ENCODE measurements at regions not wholly inside any gene's neighbourhood (a gene's known extent, or its start where the extent isn't known, plus 50 kb on each side); places are given as distances from the start of the nearest gene placed in this dataset.

GRCh38 chr5:3933966-3934365 is 338.3 kb downstream of the IRX1 start:
- FAIRE-seq: no peak
- no peak for DNase-seq (ENCODE audit: insufficient read length, low spot score)

GRCh38 chr5:3943859-3944258 is 348.2 kb downstream of the IRX1 start:
- FAIRE-seq (no peak), DNase-seq (ENCODE audit: insufficient read length, low spot score) (no peak)

DNA sequence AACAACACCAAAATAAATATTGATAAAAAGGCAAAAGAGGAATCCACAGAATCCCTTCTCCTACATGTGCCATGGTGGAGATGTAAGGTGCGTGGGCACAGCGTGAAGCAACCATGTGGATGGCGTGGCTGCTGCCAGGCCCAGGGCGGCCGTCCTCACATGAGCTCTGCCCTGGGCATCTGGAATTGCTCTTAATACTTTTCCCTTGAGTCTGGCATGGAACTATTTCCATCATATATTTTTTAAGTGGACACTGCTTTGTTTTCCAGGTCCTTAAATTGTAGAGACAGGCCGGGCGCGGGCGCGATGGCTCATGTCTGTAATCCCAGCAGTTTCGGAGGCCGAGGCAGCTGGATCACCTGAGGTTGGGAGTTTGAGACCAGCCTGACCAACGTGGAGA is 349.3 kb downstream of the IRX1 start:
- DNase-seq (ENCODE audit: insufficient read length, low spot score): no peak
- no peak for FAIRE-seq

DNA sequence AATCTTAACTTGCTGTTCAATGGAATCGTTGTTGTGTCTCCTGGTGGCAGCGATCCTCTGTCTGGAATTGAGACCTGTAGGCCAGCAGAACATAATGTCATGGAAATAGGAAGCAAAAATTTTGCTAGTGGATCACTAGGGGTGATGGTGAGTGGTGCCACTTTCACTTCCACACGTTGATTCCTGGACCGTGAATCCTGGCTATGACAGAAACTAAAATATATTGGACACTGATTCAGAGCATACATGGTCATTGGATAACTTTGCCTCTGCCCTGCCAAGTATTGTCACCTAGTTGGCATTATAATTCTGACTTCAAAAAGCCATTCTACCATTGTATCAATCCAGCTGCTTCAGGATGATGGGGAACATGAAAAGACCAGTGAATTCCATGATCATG is 353.2 kb downstream of the IRX1 start:
- no peak for DNase-seq (ENCODE audit: insufficient read length, low spot score)
- no peak for FAIRE-seq

GRCh38 chr5:3954199-3954598 is 358.6 kb downstream of the IRX1 start:
- no peak for FAIRE-seq

GRCh38 chr5:3954633-3955032 is 359.0 kb downstream of the IRX1 start:
- DNase-seq (ENCODE audit: insufficient read length, low spot score) (no peak), FAIRE-seq (no peak)

More at GRCh38 chr5:3954199-3954598, 358.6 kb downstream of the IRX1 start:
- no peak for DNase-seq (ENCODE audit: insufficient read length, low spot score)

DNA sequence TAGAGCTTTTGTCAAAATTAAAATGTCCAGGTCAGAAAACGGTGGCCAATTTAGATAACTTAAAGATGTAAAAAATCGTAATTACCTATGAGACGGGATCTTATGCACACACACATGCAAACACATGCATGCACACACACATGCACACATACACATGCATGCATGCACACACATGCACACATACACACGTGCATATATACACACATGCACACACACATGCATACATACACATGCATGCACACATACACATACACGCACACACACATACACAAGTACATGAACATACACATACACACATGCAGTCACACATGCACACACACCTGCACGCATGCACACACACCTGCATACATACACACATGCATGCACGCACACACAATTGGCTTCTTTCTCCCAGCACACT is 362.0 kb downstream of the IRX1 start:
- DNase-seq (ENCODE audit: insufficient read length, low spot score) (no peak), FAIRE-seq (peak; percentile 96)

- no peak for FAIRE-seq
- no peak for DNase-seq (ENCODE audit: insufficient read length, low spot score)
These were observed 362.8 kb downstream of the IRX1 start for GRCh38 chr5:3958389-3958788.

DNA sequence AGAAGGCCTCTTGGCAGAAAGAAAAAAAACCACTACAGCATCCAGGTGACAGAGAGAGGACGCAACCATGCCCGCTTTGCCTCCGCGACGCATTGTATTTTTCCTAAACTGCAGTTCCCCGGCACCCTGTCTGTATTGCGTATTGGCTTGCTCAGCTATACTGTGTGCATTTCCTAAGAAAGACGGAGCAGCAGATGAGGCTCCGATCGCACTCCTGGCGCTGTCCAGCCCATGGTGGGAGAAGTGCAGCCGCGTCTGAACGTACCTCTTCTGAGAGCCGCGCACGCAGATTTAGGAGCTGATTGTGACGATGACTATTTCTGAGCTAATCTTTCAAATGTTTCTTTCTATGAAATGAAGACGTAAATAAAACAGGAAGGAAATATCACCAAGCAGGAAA is 366.5 kb downstream of the IRX1 start:
- DNase-seq (ENCODE audit: insufficient read length, low spot score) (no peak), FAIRE-seq (no peak)

DNA sequence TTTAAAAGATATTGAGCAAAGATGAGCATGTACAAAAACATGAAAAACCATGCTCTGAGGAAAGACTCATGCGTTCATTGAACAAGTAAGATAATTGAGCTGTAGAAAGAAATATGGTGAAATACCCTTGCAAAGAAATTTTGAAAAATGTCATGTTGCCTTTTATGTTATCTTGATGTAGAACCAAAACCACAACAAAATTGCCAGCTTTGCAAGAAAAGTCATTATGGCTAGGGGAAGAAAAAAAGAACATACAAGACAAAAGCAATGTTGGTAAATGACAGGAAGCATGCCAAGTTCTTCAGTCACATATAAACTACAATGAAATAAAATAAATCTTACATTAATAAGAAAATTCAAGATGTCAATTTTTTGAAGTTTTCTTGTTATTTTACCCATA is 368.0 kb downstream of the IRX1 start:
- no peak for DNase-seq (ENCODE audit: insufficient read length, low spot score)
- no peak for FAIRE-seq

DNA sequence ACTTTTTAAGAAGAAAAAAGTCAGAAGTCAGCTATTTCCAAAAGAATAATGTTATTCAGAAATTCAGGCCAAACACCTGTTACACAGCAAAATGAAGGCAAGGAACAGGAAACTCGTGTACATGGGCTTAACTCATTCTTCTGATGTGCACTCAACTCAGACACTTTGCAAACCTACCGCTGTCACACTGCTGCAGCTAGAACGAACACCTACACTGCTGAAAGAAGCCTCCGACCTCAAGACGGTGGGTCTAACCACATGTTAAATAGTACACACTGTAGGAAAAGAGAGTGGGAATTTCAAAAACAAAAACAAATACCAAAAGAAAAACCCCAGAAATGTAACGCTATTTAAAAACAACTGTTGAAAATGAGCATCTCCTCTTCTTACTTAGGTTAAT is 384.5 kb downstream of the IRX1 start:
- DNase-seq (ENCODE audit: insufficient read length, low spot score) (no peak), FAIRE-seq (no peak)

DNA sequence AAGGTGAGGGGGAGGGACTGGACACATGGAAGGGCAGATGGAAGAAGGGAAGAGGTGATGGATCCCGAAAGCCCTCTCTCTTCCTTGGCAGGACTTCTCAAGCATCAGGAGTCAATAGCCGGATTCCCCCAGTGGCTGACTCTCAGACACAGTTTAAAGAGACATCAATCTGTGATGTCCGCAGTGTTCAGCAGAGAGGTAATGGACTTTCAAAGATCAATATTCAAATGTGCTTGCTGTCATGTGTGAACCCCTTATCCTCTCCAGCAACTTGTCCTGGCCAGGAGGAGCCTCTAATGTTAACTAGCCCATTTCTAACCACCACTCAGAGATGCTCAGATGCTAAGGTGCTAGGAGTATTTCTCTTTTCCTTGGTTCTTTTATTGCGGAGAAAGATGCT is 392.2 kb downstream of the IRX1 start:
- DNase-seq (ENCODE audit: insufficient read length, low spot score) (no peak), FAIRE-seq (no peak)

GRCh38 chr5:3993856-3994473 is 398.3 kb downstream of the IRX1 start:
- FAIRE-seq: no peak
- no peak for DNase-seq (ENCODE audit: insufficient read length, low spot score)

DNA sequence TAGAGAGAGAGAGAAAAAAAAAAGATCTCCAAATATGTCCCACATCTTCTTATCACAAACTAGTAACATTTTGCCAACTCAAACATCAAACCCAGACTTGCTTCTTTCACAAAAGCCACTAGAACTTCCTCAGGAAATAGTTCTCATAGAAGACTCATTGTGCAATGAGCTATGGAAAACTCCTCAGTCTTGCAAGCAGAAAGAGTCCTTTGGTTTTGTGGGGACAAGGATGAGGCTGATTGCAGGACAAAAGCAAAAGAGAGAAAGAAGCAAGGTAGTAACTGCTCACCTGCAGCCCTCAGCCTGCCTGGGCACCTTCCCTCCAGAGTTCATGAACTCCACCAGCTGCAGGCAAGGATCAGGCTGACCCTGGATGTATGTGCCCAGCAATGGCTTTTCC is 399.0 kb downstream of the IRX1 start:
- FAIRE-seq (no peak), DNase-seq (ENCODE audit: insufficient read length, low spot score) (no peak)

DNA sequence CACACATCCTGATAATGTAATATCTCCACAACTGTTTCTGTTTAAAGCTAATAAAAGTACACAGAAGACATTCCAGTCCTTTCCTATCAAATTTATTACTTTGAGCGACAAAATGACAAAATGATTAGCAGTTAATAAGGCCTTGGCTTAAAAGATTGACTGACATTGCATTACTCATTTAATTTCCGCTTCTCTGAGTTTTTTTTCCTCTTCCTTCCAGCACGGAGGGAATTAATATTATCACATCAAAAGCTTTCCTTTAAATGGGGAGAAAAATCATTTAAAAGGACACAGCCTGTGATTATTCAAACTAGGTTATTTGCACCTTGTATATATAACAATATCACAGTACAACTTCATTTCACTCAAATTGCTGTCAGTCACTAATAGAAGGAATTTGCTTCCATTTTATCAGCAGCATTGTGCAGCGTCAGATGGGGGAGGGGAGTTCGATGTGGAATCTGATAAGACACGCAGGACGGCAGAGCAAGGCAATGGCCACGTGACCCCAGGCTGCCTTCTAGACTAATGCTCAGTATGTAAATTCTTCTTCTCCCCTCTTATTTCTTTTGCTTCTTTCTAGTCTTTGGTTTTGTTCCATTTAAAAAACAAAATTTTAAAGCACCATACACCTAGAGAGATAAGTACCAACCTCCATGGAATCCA is 400.5 kb downstream of the IRX1 start:
- FAIRE-seq: no peak
- DNase-seq (ENCODE audit: insufficient read length, low spot score): no peak

DNA sequence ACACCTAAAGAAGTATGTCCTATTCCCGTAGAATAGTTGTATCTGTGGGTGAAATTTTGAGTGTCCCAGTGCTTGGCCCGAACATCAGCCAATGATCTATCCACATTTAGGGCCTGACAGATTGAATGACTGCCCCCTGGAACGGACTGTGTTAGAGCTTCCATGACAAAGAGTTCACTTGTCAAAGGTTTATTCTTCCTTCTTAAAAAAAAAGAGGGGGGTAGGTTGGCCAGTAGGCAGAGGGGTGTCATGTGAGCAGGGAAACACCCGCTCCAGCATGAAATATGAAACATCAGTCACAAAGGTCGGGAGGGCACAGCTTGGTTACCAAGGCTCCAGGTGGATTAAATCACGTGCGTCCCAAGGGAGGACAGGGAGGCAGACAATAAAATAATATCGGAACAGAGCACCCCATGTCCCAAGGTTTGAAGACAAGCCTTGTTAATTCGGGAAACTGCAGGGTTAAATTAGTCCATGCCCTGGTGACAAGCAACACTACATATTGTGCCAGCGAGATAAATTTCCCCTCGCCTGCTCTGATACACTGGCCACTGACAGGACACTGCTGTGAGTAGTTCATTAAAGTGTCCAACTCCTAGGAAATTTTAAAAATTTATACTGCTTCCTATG is 401.2 kb downstream of the IRX1 start:
- no peak for FAIRE-seq
- no peak for DNase-seq (ENCODE audit: insufficient read length, low spot score)

- DNase-seq (ENCODE audit: insufficient read length, low spot score): no peak
- no peak for FAIRE-seq
These were observed 402.0 kb downstream of the IRX1 start for GRCh38 chr5:3997670-3998069.

DNA sequence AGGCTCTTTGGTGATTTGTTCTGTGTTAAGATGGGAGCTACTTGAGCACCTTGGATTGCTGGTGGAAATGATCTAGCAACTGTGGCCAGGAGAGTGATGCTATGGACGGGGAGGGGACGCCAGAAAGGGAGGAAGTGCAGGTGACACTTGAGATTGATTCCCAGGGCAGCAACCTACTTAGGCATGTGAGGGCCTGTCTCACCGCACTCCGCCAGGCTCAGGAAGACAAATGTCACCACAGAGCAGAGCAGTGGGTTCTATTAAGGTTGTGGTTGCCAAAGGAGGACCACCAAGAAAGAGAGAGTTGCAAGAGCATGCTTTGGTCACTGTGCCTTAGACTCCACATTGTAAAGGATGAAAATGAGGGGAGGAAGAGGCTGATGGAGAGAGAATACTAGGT is 404.3 kb downstream of the IRX1 start:
- DNase-seq (ENCODE audit: insufficient read length, low spot score): no peak
- no peak for FAIRE-seq

GRCh38 chr5:4001004-4001403 is 405.4 kb downstream of the IRX1 start:
- DNase-seq (ENCODE audit: insufficient read length, low spot score): no peak
- no peak for FAIRE-seq

DNA sequence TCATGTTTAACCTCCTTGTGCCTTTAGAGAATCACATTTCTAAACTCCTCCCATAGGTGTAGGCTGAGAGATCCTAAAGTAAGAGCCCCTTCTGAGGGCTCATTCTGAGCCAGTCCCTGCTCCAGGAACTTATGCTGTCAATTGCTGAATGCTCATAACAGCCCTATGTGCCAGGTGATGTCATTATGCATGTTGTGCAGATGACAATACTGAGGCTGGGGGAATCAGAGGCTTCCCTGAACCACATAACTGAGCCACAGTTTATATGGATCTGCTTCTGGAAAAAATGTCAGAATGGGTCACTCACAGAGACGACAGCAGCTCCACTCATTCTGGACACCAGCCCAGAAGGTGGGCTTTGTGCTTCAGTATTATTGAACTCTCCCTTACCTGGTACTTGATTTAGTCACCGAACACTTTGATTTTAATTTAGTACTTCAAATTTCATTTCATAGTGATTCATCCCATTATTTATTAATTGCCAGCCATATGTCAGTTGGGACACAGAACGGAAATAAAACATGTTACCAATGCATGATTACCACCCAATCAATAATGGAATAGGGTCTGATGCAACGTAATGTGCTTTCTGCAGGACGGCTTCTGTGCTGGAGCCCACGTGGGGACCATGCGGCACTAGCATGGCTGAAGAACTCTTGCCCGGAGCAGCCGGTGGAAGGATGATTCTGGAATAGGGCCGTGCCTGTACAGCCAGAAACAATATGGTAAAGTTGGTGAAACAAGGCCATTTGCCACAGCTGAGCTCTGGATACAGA is 406.3 kb downstream of the IRX1 start:
- no peak for DNase-seq (ENCODE audit: insufficient read length, low spot score)
- FAIRE-seq: no peak

DNA sequence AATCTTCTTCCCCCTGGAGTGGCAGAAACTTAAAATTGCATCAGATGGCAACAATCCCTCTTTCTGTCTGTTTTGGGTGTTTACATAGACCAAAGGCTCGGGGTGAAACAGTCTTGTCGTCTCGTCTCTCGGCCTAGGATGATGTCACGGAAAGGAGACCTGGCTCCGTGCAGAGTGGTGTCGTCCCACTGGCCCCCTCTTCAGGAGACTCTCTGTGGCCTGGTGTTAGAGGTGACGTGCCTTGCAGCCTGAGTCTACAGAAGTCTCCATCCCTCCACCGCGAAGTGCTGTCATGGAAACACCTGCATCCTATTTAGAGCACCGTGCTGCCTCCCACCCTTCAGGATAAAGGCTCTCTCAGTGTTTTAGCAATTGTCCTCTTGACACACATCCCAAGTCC is 409.7 kb downstream of the IRX1 start:
- DNase-seq (ENCODE audit: insufficient read length, low spot score) (no peak), FAIRE-seq (no peak)

- DNase-seq (ENCODE audit: insufficient read length, low spot score) (no peak), FAIRE-seq (no peak)
These were observed 411.4 kb downstream of the IRX1 start for GRCh38 chr5:4007001-4007400.

Measured in HTR-8/SVneo (cell line).